Stomach (tissue), 8 donors: ENCODE measurements at regions not wholly inside any gene's neighbourhood (a gene's known extent, or its start where the extent isn't known, plus 50 kb on each side); places are given as distances from the start of the nearest gene placed in this dataset.
"Not testable (repeated sequence)": the region's sequence is repeated elsewhere in the genome, so short reads cannot be mapped to it uniquely, and the experiment has no call there.

Source experiments
- DNase-seq, 2 donors: peaks; one replicate each; pipeline versions ENCODE4 v3.0.0 to v3.0.0-alpha.2; 2013 to 2019
- H3K27ac ChIP-seq, 5 donors: fragments of 200-600 bp in 4 of 5; sonication (generic) in 4 of 5; one replicate each; pipeline ENCODE4 v1.5.1; 2013 to 2019; ENCODE audit warnings: mild to moderate bottlenecking in 1 of 5, moderate library complexity in 1 of 5
- H3K27me3 ChIP-seq, 3 donors: fragments of 200-600 bp; sonication (generic); one replicate each; pipeline ENCODE4 v1.5.1; 2017 to 2019; ENCODE audit warnings: mixed run types in 1 of 3
- H3K36me3 ChIP-seq, 4 donors: fragments of 200-600 bp; sonication (generic); 1 replicate in 3 of 4; 2 replicates in 1 of 4; pipeline ENCODE4 v1.5.1; 2016 to 2019
- H3K4me1 ChIP-seq, 4 donors: fragments of 200-600 bp; sonication (generic); one replicate each; pipeline ENCODE4 v1.5.1; 2016 to 2019
- H3K4me3 ChIP-seq, 4 donors: fragments of 200-600 bp; sonication (generic) in 3 of 4; one replicate each; pipeline ENCODE4 v1.5.1; 2016 to 2019; ENCODE audit warnings: mild to moderate bottlenecking in 1 of 4
- H3K9me3 ChIP-seq, 4 donors: fragments of 200-600 bp; sonication (generic); one replicate each; pipeline ENCODE4 v1.5.1; 2016 to 2019
- EP300 ChIP-seq: sonication (generic); formaldehyde crosslinking; IDR thresholded peaks from one replicate; pipeline ENCODE4 v1.6.1; 2017; ENCODE audit warnings: antibody characterized with exemption
- POLR2A ChIP-seq, 4 donors: fragments of 450-650 bp; IDR thresholded peaks; one replicate each; pipeline ENCODE4 v1.6.1; 2016; ENCODE audit warnings: antibody characterized with exemption in 4 of 4, control low read depth in 2 of 4, mild to moderate bottlenecking in 1 of 4, moderate library complexity in 1 of 4
- POLR2AphosphoS5 ChIP-seq, 3 donors: sonication (generic); formaldehyde crosslinking; IDR thresholded peaks; one replicate each; pipeline ENCODE4 v1.6.1; 2016; ENCODE audit warnings: antibody characterized with exemption in 3 of 3
- WGBS, 5 donors: extraction: QIAGEN DNeasy Blood & Tissue Kit in 3 of 5; methylation state at CpG; one replicate each; pipeline versions ENCODE4 v1.1.5 to v1.1.7; 2013 to 2018; 5-methylcytosine and 5-hydroxymethylcytosine counted together
- intact Hi-C: fragments of 100-400 bp; cut with DNase I; formaldehyde crosslinking; loops from one replicate; pipeline ENCODE4 v1.15.1; 2023; ENCODE audit warnings: low total_unique reads
- TF ChIP-seq, protein P1 (sequence below), 7 experiments: fragments of 450-650 bp in 4 of 7; fragments of 200-600 bp in 3 of 7; sonication (generic) in 3 of 7; IDR thresholded peaks; one replicate each; pipeline ENCODE4 v1.5.1; 2016 to 2019; ENCODE audit warnings: antibody characterized with exemption in 7 of 7, control low read depth in 2 of 7, mild to moderate bottlenecking in 1 of 7
- donor health status: healthy with polysubstance abuse.
- donor health status: Bipolar disorder and iron deficiency.
- donor health status: healthy.

DNA sequence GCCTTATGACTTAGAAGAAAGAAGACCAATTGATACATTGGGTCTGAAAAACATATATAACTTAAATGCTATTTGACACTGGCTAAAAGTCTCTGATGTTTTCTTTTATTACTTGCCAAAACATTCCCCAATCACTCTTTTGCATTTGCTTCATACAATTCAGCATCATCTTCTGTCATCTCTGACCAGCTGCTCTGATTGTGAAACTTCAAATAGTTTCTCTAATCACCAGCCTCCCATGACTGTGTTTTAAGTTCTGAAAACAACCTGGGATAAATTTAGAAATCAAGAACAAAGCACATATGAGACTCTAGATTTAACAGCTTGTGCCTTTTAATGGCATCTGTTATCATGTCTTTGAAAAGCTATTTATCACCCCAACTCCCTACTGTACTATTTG is 208.4 kb upstream of the KCND2 start:
- intact Hi-C loops = no loop called here

DNA sequence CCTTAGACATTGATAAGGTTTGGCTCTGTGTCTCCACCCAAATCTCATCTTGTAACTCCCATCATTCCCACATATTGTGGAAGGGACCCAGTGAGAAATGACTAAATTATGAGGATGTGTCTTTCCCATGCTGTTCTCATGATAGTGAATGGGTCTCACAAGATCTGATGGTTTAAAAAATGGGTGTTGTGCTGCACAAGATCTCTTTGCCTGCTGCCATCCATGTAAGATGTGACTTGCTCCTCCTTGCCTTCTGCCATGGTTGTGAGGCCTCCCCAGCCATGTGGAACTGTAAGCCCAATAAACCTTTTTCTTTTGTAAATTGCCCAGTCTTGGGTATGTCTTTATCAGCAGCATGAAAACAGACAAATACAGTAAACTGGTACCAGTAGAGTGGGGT is 206.1 kb upstream of the KCND2 start:
- DNase-seq, H3K4me3 ChIP-seq, intact Hi-C loops, H3K27me3 ChIP-seq, H3K27ac ChIP-seq, H3K36me3 ChIP-seq, H3K4me1 ChIP-seq: not testable (repeated sequence)
- H3K9me3 ChIP-seq = peaks cover 0 to 27% (median 16%) of the 10 kb centered on the region in 4 donors

More for the DNA sequence above, 208.4 kb upstream of the KCND2 start:
- Histone ChIP-seq H3K27ac (no peak overlapping the region), H3K27me3 (no peaks in the 10 kb centered on the region), H3K36me3 (no peaks in the 10 kb centered on the region), H3K4me1 (no peaks in the 10 kb centered on the region), H3K4me3 (no peak overlapping the region), H3K9me3 (peaks cover 0 to 17% (median 11%) of the 10 kb centered on the region in 4 donors)
- DNase-seq = no peak
- TF ChIP-seq, protein P1, sequence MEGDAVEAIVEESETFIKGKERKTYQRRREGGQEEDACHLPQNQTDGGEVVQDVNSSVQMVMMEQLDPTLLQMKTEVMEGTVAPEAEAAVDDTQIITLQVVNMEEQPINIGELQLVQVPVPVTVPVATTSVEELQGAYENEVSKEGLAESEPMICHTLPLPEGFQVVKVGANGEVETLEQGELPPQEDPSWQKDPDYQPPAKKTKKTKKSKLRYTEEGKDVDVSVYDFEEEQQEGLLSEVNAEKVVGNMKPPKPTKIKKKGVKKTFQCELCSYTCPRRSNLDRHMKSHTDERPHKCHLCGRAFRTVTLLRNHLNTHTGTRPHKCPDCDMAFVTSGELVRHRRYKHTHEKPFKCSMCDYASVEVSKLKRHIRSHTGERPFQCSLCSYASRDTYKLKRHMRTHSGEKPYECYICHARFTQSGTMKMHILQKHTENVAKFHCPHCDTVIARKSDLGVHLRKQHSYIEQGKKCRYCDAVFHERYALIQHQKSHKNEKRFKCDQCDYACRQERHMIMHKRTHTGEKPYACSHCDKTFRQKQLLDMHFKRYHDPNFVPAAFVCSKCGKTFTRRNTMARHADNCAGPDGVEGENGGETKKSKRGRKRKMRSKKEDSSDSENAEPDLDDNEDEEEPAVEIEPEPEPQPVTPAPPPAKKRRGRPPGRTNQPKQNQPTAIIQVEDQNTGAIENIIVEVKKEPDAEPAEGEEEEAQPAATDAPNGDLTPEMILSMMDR (IDR thresholded peaks at IDR 0.05) = no peak
- TF ChIP-seq POLR2A (IDR thresholded peaks at IDR 0.05) (no peak), POLR2AphosphoS5 (IDR thresholded peaks at IDR 0.05) (no peak), EP300 (no peak)

DNA sequence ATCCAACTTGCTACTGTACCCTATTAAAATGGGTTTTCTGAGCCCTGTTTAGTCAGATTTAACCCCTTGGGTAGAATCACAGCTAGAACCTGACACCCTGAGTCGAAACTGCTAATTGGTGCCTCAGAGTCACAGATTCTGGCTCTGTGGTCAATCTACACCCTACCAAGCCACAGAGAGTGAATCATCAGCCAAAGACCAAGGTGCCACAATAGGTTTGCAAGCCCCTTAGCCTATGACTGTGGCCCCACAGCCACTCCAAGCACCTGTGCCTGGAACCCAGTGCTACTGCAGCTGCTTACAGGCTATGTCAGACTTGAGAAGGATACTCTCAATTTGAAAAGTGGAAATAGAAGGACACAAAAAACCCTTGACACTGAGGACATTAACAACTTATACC is 202.8 kb upstream of the KCND2 start:
- no peaks in the 10 kb centered on the region for H3K27me3 ChIP-seq
- H3K4me1 ChIP-seq = no peaks in the 10 kb centered on the region
- TF ChIP-seq, protein P1 (IDR thresholded peaks at IDR 0.05) = no peak
- TF ChIP-seq POLR2AphosphoS5 (IDR thresholded peaks at IDR 0.05) (no peak), POLR2A (IDR thresholded peaks at IDR 0.05) (no peak), EP300 (no peak)
- H3K9me3 ChIP-seq = peaks cover 0 to 27% (median 16%) of the 10 kb centered on the region in 4 donors
- no peak for DNase-seq
- no peak overlapping the region for H3K4me3 ChIP-seq
- intact Hi-C loops = no loop called here
- no peak overlapping the region for H3K27ac ChIP-seq
- WGBS, 5 donors = 63 to 76% (median 65%) methylated on average over 1 of the region's 1 CpG
- H3K36me3 ChIP-seq = no peaks in the 10 kb centered on the region

DNA sequence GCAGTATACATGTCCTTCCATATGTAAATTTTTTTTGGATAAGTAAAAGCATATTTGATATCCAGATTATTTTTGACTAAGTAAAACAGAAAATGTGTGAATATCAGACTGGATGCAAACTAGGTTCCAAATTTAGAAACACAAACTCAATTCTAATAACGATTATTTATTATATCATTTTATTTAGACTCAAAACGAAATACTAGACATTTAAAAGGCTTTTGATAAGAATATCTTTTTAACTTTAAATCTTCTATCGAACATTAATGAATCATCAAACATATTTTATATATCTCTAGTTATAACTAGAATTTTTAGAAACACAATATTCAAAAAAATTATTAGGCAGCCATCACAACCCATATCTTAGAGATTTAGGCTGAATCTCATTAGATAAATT is 195.2 kb upstream of the KCND2 start:
- intact Hi-C loops = no loop called here
- Histone ChIP-seq H3K27me3 (no peaks in the 10 kb centered on the region), H3K4me3 (no peak overlapping the region), H3K36me3 (no peaks in the 10 kb centered on the region), H3K27ac (no peak overlapping the region), H3K4me1 (no peaks in the 10 kb centered on the region), H3K9me3 (no peaks in the 10 kb centered on the region)
- DNase-seq = no peak
- WGBS, 5 donors = 64 to 66% (median 65%) methylated on average over 3 of the region's 3 CpGs
- no peak for TF ChIP-seq EP300
- TF ChIP-seq POLR2AphosphoS5 (IDR thresholded peaks at IDR 0.05) = no peak
- no peak for TF ChIP-seq POLR2A (IDR thresholded peaks at IDR 0.05)
- TF ChIP-seq, protein P1 (IDR thresholded peaks at IDR 0.05) = no peak

DNA sequence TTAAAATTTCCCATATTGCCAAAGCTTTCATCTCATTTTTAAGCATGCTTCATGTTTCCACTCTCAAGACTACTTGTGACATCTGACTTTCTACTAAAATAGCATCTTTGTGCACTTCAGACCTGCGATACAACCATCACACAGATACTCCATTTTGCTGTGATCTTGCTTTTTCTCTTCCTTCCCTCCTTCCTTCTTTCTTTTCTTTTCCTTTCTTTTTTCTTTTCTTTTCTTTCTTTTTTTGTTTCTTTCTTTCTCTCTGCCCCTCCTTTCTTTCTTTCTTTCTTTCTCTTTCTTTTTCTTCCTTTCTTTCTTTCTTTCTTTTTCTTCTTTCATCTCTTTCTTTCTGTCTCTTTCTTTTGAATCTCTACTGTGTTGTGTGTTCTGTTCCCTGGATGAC is 194.0 kb upstream of the KCND2 start:
- H3K4me3 ChIP-seq = no peak overlapping the region
- no peaks in the 10 kb centered on the region for H3K9me3 ChIP-seq
- DNase-seq = no peak
- no peak overlapping the region for H3K27ac ChIP-seq
- intact Hi-C loops = no loop called here
- no peak for TF ChIP-seq POLR2AphosphoS5 (IDR thresholded peaks at IDR 0.05)
- TF ChIP-seq EP300 = no peak
- TF ChIP-seq POLR2A (IDR thresholded peaks at IDR 0.05) = no peak
- TF ChIP-seq, protein P1 (IDR thresholded peaks at IDR 0.05) = no peak
- 65 to 85% (median 79%) methylated on average over 1 of the region's 1 CpG for WGBS, 5 donors
- no peaks in the 10 kb centered on the region for H3K4me1 ChIP-seq
- H3K36me3 ChIP-seq = no peaks in the 10 kb centered on the region
- H3K27me3 ChIP-seq = no peaks in the 10 kb centered on the region
